ENCODE measurements at regions not wholly inside any gene's neighbourhood (a gene's known extent, or its start where the extent isn't known, plus 50 kb on each side); places are given as distances from the start of the nearest gene placed in this dataset.
"Not testable (repeated sequence)": the region's sequence is repeated elsewhere in the genome, so short reads cannot be mapped to it uniquely, and the experiment has no call there.

DNA sequence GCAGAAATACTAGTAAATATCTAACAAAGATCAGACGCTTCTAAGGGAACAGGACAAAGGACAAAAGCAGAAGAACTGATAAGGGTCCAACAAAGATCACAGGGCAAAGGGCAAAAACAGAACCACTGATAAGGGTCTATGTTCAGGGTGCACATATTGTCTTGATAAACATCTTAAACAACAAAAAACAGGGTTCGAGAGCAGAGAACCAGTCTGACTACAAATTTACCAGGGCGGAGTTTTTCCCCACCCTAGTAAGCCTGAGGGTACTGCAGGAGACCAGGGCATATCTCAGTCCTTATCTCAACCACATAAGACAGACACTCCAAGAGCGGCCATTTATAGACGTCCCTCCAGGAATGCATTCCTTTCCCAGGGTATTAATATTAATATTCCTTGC lies 833.5 kb downstream of the BRINP3 start:
- not testable (repeated sequence) for DNase-seq

DNA sequence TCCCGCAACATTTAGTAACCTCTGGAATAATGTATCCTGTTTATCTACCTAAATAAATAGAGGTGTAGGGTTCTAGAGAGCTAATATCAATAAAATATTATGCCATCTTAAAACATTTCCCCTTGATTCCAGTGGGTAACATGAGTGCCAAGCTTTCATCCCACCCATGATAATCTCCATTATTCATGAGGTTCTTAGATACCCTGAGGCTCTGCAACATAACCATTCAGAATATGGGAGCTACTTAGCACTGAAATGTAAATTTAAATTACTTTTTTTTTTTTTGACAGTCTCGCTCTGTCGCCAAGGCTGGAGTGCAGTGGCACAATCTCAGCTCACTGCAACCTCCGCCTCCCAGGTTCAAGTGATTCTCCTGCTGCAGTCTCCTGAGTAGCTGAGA lies 832.7 kb downstream of the BRINP3 start:
- DNase-seq: no peak

DNA sequence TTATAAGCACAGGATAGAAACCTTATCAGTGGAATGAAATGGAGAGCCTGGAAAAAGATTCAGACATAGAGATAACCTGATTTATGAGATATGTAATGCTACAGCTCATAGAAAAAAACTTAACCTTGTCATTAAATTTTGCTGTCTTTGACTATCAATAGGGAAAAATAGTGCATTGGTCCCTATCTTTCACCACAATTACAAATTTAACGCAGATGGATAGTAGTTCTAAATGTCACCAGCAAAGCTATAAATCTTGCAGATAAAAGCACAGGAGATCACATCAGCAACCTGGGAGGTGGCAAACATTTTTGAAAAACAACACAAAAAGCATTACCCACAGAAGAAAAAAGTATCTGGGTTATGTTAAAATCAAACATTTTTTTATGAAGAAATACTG lies 831.6 kb downstream of the BRINP3 start:
- no peak for DNase-seq

DNA sequence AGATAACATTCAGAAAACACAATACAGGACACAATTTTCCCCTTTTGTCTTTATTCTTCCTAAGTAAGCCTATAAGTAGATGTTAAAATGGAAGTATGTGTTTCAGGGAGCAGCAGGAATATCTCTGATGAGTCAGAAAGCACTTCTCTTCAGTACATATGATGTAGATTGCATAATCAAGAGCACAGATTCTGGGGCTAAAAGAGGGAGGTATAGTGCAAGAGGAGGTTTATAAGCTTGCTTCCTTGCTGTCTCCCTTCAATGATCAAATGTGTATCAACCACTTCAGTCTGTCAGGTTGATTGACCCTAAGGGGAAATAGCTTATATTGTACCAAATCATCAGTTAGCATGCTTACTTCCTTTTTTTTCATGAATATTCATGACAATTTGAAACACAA lies 822.8 kb downstream of the BRINP3 start:
- DNase-seq: no peak

DNA sequence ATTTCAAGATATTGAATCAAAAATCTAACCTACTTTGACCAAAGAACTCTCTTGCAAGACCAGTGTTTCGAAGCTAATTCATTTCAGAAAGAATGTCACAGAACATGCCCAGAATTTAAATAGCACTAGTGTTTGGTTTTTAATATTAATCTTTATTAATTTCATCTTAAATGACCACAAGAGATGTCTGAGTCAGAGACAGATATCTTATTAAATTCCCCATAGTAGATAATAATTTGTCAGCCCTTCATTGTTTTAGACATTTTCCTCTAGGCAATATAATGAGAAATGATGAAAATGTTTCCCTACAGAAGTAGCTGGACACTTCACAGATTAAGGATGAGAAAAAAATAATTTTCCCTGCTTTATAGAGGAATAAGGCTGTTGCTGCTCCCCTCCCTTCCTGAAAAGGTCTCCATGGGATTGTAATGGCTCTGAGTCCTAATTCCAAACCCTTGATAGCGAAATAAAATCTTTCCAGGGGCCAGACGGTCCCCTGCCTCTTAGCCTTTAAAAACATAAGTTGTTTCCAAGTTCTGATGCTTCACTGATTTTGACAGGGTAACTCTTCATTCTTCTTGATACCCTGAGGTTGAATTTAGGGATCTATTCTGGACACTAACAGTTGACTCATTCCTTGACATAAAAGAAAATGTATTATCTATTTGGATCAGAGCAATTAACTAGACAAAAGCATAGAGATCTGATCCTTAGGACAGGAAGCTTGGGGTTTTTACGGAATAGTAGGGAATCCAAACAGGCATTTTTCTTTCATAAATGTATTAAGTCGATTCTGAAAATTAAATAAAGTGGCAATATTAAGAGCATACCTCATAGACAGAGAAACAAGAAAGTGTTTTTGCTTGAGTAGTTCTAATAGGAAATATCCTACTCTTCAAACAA lies 820.8 kb downstream of the BRINP3 start:
- DNase-seq: no peak

DNA sequence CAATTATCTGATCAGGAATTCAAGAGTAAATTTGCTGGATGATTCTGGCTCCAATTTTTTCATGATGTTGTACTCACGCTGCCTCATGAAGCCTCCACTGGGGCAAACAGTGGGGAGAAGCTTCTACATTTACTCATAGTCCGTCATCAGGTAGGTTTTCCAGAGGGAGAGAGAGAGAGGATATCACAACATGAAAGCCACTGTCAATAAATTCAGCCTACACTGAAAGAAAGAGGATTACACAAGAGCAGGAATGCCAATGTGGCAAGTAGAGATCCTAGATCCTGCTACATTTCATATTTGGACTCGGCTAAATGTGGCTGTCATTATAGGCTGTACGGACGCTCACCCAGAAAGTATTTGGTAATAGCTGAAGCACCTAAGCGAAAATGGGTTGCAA lies 819.9 kb downstream of the BRINP3 start:
- no peak for DNase-seq

DNA sequence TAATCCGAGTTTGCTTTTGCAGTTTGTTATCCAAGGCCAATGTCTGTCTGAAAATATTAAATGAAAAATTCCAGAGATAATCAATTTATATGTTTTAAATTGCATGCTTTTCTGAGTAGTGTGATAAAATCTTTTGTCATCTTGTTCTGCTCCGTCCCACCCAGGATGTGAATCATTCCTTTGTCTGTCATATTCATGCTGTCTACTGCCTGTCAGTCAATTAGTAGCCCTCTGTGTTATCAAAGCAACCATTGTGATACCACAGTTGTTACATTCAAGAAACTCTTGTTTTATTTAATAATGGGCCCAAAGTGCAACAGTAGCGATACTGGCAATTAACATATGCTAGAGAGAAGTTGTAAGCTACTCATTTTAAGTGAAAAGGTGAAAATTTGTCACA lies 819.3 kb downstream of the BRINP3 start:
- no peak for DNase-seq

- no peak for DNase-seq
These were observed 817.9 kb downstream of the BRINP3 start for GRCh38 chr1:189659731-189660130.

DNA sequence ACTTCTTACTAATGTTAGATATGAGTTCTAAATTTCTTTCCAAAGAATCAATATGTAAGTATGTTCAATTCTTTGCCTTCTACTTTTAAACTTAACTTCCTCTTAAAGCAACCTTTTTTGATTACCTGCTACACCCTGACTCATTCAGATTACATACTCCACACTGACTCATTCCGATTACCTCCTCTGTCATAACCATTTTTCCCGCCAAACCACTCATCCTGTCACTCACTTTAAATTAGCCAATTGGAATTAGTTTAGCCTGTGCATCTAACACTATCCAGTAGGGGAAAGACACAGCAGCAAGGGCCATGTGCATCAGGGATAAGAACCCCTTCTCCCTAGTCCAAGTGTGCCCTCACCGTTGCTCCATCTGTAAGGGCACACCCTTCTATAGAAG lies 815.5 kb downstream of the BRINP3 start:
- DNase-seq: no peak

GRCh38 chr1:189669846-189670245 lies 807.8 kb downstream of the BRINP3 start:
- no peak for DNase-seq

DNA sequence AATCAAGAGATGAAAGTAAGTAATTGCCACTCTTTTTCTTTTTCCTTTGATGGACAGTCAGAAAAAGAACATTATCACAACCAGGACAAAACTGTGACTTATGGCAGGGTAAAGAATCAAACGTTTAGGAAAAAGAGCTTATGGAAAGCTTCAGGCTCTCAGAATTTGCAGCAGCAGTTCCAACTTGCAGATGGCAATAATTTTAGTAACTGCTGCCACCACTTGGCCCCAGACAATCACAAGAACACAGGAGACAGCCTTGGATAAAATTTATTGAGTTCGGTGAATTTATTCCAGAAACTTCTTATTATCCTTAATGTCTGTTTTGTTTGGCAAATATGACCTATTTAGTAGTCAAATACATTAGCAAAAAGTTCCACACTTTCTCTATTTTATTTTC lies 804.4 kb downstream of the BRINP3 start:
- DNase-seq: no peak

GRCh38 chr1:189675712-189676244 lies 801.9 kb downstream of the BRINP3 start:
- no peak for DNase-seq

DNA sequence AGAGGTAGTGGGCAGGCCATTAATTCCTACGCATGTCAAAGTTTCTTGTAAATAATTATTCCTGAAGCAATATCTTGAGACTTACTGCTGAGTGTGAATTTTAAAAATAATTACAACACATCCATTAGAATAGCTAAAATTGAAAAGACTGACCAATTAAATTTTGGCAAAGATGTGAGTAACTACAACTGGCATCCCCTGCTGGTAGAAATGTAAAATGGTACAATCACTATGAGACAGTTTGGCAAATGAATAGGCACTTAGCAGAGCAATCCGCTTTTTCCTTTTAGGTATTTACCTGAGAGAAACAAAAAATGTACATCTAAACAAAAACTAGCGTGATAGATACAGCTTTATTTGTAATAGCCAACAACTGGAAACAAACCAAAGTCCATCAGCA lies 798.9 kb downstream of the BRINP3 start:
- DNase-seq: no peak

GRCh38 chr1:189681252-189681919 lies 796.3 kb downstream of the BRINP3 start:
- DNase-seq: no peak

- DNase-seq: no peak
These were observed 795.1 kb downstream of the BRINP3 start for GRCh38 chr1:189682591-189682990.

GRCh38 chr1:189686288-189686687 lies 791.4 kb downstream of the BRINP3 start:
- DNase-seq: no peak

DNA sequence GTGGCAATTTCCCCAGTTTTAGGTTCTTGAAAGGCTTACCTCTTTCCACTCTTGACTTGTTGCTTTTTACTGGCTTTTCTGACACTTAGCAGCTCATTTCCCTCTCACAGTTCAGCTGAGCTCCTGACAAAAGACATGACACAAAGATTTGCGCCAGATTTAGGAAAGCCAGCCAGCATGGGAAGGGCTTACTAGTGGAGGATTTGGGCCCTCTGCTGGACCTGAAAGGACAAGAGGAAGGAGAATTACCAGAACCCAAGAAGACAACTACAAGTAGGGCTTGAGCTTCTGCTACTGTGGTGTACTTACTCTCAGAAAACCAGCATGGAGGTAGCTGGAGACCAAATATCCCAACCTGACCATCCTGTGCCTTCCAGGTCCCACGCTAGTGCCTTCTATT lies 784.5 kb downstream of the BRINP3 start:
- no peak for DNase-seq

GRCh38 chr1:189696297-189696696 lies 781.4 kb downstream of the BRINP3 start:
- no peak for DNase-seq

- DNase-seq: no peak
These were observed 780.6 kb downstream of the BRINP3 start for GRCh38 chr1:189697113-189697512.

GRCh38 chr1:189701606-189702005 lies 776.1 kb downstream of the BRINP3 start:
- DNase-seq: no peak

GRCh38 chr1:189706594-189706993 lies 771.1 kb downstream of the BRINP3 start:
- no peak for DNase-seq

GRCh38 chr1:189708674-189709073 lies 769.0 kb downstream of the BRINP3 start:
- DNase-seq: no peak

DNA sequence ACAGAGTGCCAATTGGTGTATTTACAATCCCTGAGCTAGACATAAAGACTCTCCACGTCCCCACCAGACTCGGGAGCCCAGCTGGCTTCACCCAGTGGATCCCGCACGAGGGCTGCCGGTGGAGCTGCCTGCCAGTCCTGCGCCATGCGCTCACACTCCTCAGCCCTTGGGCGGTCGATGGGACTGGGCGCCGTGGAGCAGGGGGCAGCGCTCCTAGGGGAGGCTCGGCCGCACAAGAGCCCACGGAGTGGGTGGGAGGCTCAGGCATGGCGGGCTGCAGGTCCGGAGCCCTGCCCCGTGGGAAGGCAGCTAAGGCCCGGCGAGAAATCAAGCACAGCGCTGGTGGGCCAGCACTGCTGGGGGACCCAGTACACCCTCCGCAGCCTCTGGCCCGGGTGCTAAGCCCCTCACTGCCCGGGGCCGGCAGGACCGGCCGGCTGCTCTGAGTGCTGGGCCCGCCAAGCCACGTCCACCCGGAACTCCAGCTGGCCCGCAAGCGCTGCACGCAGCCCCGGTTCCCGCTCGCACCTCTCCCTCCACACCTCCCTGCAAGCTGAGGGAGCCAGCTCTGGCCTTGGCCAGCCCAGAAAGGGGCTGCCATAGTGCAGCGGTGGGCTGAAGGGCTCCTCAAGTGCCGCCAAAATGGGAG lies 759.4 kb downstream of the BRINP3 start:
- DNase-seq: not testable (repeated sequence)

GRCh38 chr1:189726806-189727205 lies 750.9 kb downstream of the BRINP3 start:
- DNase-seq: no peak
